ENCODE measurements at regions not wholly inside any gene's neighbourhood (a gene's known extent, or its start where the extent isn't known, plus 50 kb on each side); places are given as distances from the start of the nearest gene placed in this dataset.
A peak's percentile ranks its signal among the peaks of the same experiment; 100 is the strongest.

DNA sequence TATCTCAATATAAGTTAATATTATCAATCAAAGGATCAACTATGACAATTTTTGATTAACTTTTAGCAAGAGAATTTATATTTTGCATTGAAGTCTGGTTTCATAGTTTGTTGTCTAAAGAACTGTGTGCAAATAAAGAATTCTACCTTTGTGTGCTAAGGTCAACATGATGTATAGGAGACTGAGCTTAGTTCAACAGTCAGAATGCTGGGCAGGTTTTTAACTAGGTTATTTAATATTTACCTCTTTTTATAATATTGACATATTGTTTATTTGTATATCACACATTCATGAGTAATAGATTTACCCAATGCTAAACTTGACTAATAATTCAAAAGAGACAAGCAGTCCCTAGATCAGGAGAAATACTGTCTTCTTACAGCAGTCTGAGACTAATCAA lies 831.4 kb downstream of the DSC3 start:
- Histone ChIP-seq H3K4me3 (no peak overlapping the region), H3K4me1 (ENCODE audit: low read depth) (no peaks in the 10 kb centered on the region), H3K9me3 (ENCODE audit: low read depth) (no peaks in the 10 kb centered on the region), H3K27ac (no peak overlapping the region), H3K27me3 (no peaks in the 10 kb centered on the region), H3K36me3 (no peaks in the 10 kb centered on the region)
- no peak for DNase-seq (ENCODE audit: low read depth in 1 of 2, low spot score in 1 of 2)
- no peak for TF ChIP-seq CTCF (IDR thresholded peaks at IDR 0.05; ENCODE audit: low read depth, low read length)

DNA sequence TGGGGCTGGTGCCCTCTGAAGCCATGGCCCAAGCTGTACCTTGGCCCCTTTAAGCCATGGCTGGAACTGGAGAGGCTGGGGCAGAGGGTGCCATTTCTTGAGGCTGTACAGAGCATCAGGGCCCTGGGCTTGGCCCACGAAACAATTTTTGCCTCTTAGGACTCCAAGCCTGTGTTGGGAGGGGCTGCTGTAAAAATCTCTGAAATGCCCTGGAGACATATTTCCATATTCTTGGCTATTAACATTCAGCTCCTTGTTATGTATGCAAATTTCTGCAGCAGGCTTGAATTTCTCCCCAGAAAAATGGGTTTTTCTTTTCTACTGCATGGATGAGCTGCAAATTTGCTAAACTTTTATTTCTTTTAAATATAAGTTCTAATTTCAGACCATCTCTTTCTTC lies 834.0 kb downstream of the DSC3 start:
- Histone ChIP-seq H3K4me1 (ENCODE audit: low read depth) (no peaks in the 10 kb centered on the region), H3K9me3 (ENCODE audit: low read depth) (no peaks in the 10 kb centered on the region), H3K4me3 (no peak overlapping the region), H3K27ac (no peak overlapping the region), H3K36me3 (no peaks in the 10 kb centered on the region), H3K27me3 (no peaks in the 10 kb centered on the region)
- TF ChIP-seq CTCF (IDR thresholded peaks at IDR 0.05; ENCODE audit: low read depth, low read length) = no peak
- no peak for DNase-seq (ENCODE audit: low read depth in 1 of 2, low spot score in 1 of 2)

DNA sequence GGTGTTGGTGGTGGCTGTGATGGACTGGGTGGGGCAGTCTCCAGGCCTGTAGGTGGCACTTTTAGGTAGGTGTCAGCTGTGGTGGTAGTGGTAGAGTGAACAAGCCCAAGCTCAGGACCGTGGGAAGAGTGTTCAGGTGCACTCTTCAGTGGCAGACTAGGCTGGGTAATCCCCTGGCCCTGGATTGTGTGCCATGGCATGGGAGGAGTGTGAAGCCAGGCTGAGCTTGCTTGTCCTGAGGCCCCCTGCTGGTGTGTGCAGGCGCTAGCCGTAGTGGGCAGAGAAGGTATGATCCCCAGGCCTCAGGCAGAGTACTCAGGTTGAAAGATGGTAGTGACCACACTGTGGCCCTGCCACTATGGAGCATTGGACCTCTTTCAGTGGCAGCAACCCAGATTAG lies 850.3 kb downstream of the DSC3 start:
- Histone ChIP-seq H3K4me1 (ENCODE audit: low read depth) (no peaks in the 10 kb centered on the region), H3K36me3 (no peaks in the 10 kb centered on the region), H3K27me3 (no peaks in the 10 kb centered on the region), H3K9me3 (ENCODE audit: low read depth) (no peaks in the 10 kb centered on the region), H3K4me3 (no peak overlapping the region), H3K27ac (no peak overlapping the region)
- no peak for DNase-seq (ENCODE audit: low read depth in 1 of 2, low spot score in 1 of 2)
- no peak for TF ChIP-seq CTCF (IDR thresholded peaks at IDR 0.05; ENCODE audit: low read depth, low read length)

DNA sequence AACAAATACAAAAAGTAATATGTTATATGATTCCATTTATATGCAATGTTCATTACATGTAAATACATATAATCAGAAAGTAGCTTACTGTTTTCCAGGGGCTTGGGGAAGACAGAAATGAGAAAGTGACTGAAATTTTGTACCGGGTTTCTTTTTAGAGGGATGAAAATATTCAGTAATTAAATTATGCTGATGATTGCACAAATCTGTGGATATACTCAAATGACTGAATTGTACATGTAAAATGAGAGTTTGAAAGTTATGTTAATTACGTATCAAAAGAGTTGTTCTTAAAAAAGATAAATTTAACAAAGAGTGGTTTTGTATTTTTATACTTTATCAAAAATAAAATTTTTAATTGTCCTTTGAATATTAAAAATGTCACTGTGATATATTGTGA lies 856.3 kb downstream of the DSC3 start:
- no peak for DNase-seq (ENCODE audit: low read depth in 1 of 2, low spot score in 1 of 2)
- H3K4me3 ChIP-seq = no peak overlapping the region
- no peaks in the 10 kb centered on the region for H3K36me3 ChIP-seq
- TF ChIP-seq CTCF (IDR thresholded peaks at IDR 0.05; ENCODE audit: low read depth, low read length) = no peak
- no peaks in the 10 kb centered on the region for H3K4me1 ChIP-seq (ENCODE audit: low read depth)
- no peaks in the 10 kb centered on the region for H3K27me3 ChIP-seq
- H3K9me3 ChIP-seq (ENCODE audit: low read depth) = no peaks in the 10 kb centered on the region
- no peak overlapping the region for H3K27ac ChIP-seq

DNA sequence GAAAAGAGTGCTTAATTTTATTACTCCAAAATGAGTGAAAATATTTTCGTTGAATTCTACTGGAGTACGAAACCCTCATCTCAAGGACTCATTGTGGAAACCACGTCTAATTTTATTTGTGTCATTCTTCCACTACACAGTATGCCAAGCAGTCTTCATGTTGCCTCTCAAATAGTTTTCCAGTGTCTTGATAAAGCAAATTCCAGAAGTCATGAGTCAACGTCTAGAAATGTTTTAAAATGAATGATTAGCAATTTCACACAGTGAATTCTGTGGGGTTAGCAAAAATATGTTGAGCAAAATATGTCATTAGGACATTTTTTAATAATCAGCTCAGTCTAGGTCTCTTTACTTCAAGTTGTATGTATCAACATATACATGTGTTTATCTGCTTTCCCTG lies 865.5 kb downstream of the DSC3 start:
- H3K9me3 ChIP-seq (ENCODE audit: low read depth) = no peaks in the 10 kb centered on the region
- H3K4me3 ChIP-seq = no peak overlapping the region
- H3K36me3 ChIP-seq = no peaks in the 10 kb centered on the region
- DNase-seq (ENCODE audit: low read depth in 1 of 2, low spot score in 1 of 2) = peak in 1 of 2 donors; percentile 25
- no peaks in the 10 kb centered on the region for H3K27me3 ChIP-seq
- TF ChIP-seq CTCF (IDR thresholded peaks at IDR 0.05; ENCODE audit: low read depth, low read length) = no peak
- no peaks in the 10 kb centered on the region for H3K4me1 ChIP-seq (ENCODE audit: low read depth)
- no peak overlapping the region for H3K27ac ChIP-seq

DNA sequence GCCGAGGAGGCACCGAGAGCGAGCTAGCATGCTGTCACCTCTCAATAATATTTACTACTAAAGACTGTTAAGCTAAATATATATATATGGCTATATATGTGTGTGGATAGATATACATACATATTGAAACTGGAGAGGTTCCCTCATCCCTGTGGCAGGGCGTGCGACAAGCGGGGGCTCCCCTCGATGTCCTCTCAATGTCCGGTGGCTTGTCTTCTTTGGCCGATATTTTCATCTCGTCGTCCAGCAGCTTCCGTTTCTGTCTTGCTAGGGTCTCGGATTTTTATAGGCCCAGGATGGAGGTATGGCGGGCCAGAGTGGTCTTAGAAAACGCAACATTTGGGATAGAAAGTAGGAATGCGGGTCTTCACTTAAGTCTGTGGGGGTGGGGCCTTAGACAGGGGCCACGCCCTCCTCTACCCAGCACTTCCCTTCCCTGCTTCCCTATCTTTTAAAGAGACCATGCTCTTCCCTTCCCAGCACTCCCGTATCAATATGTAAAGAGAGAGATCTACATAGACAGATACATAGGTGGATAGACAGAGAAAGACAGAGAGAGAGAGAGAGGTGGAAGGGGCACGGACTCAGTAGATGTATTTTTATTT lies 866.8 kb downstream of the DSC3 start:
- Histone ChIP-seq H3K27me3 (no peaks in the 10 kb centered on the region), H3K4me3 (no peak overlapping the region), H3K9me3 (ENCODE audit: low read depth) (no peaks in the 10 kb centered on the region), H3K36me3 (no peaks in the 10 kb centered on the region), H3K27ac (no peak overlapping the region), H3K4me1 (ENCODE audit: low read depth) (no peaks in the 10 kb centered on the region)
- TF ChIP-seq CTCF (IDR thresholded peaks at IDR 0.05; ENCODE audit: low read depth, low read length) = no peak
- no peak for DNase-seq (ENCODE audit: low read depth in 1 of 2, low spot score in 1 of 2)
